Fibroblast of villous mesenchyme (primary cell): ENCODE measurements at regions not wholly inside any gene's neighbourhood (a gene's known extent, or its start where the extent isn't known, plus 50 kb on each side); places are given as distances from the start of the nearest gene placed in this dataset.

Experiments used
- DNase-seq: peaks from one replicate; pipeline ENCODE4 v3.0.0-alpha.2; 2010; ENCODE audit warnings: low read depth
- H3K4me3 ChIP-seq: 2 replicates; pipeline ENCODE4 v1.5.1; 2011; ENCODE audit warnings: low read depth, mild to moderate bottlenecking, low read length
- TF ChIP-seq, protein P1 (sequence below): IDR thresholded peaks from 2 replicates; pipeline ENCODE4 v1.5.1; 2012; ENCODE audit warnings: low read depth, mild to moderate bottlenecking, low read length; ENCODE audit not compliant: insufficient read depth

DNA sequence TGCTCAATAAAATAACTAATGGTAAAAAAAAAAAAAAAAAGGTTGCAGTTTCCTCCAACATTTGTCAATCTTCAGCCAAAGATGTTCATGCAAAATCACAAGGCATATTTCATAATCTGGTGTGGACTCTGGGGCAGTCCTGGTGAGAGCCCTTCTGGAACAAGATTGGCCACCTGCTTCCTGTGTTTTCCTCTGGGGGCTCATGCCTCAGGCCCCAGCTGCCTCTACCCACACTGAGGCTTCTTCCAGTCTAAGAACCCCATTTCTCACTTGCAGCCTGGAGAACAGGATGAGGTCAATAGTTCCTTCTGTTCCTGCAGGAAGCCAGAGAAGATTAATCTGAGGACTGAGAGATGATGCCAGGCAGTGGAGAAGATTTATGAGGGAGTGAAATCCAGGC, 492.6 kb upstream of the BRINP1 start:
- DNase-seq: no peak
- TF ChIP-seq, protein P1, sequence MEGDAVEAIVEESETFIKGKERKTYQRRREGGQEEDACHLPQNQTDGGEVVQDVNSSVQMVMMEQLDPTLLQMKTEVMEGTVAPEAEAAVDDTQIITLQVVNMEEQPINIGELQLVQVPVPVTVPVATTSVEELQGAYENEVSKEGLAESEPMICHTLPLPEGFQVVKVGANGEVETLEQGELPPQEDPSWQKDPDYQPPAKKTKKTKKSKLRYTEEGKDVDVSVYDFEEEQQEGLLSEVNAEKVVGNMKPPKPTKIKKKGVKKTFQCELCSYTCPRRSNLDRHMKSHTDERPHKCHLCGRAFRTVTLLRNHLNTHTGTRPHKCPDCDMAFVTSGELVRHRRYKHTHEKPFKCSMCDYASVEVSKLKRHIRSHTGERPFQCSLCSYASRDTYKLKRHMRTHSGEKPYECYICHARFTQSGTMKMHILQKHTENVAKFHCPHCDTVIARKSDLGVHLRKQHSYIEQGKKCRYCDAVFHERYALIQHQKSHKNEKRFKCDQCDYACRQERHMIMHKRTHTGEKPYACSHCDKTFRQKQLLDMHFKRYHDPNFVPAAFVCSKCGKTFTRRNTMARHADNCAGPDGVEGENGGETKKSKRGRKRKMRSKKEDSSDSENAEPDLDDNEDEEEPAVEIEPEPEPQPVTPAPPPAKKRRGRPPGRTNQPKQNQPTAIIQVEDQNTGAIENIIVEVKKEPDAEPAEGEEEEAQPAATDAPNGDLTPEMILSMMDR: no peak
- no peak overlapping the region for H3K4me3 ChIP-seq

DNA sequence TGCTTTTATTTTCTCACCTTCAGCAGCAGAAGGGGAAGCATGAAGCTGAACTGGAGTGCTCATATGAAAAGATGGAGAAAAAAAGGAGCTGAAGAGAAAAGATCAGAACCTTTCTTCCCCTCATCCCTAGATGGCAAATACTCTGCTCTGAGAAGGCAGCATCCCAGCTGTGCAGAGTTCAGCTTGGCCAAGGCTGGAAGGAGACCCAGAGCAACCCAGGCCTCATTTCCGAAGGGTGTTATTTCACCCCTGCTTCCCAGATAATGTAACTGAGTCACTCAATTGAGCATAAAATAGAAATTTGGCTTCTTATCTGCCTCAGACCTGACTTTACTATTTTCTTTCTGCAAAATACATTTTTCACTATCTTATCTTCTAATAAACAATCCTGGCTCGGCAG, 489.9 kb upstream of the BRINP1 start:
- TF ChIP-seq, protein P1: no peak

DNA sequence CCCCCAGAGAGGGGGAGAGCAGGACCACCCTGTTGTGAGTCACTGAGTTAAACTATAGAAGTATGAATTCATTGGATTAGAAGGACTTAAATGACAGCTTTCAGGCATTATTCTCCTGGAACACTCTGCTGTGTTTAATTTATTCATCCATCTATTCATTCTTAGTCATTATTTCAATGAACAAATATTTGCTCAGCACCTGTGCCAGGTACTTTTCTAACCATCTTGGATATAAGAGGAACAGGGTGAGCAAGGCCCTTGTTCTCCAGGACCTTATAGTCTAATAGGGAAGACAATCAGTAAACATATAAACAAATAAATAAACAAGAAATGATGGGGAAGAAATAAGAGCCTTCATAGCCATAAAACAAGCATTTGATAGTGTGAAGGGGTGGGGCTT, 483.9 kb upstream of the BRINP1 start:
- no peak overlapping the region for H3K4me3 ChIP-seq
- TF ChIP-seq, protein P1: no peak

More for the DNA sequence above, 489.9 kb upstream of the BRINP1 start:
- no peak overlapping the region for H3K4me3 ChIP-seq
- no peak for DNase-seq

GRCh38 chr9:119852390-119852789, 483.2 kb upstream of the BRINP1 start:
- TF ChIP-seq, protein P1: no peak
- no peak overlapping the region for H3K4me3 ChIP-seq
- no peak for DNase-seq

More for the DNA sequence above, 483.9 kb upstream of the BRINP1 start:
- no peak for DNase-seq

GRCh38 chr9:119844431-119844830, 475.2 kb upstream of the BRINP1 start:
- no peak overlapping the region for H3K4me3 ChIP-seq
- DNase-seq: no peak
- TF ChIP-seq, protein P1: no peak

- TF ChIP-seq, protein P1: no peak
- H3K4me3 ChIP-seq: no peak overlapping the region
- no peak for DNase-seq
Observed at GRCh38 chr9:119841016-119841415, 471.8 kb upstream of the BRINP1 start.

DNA sequence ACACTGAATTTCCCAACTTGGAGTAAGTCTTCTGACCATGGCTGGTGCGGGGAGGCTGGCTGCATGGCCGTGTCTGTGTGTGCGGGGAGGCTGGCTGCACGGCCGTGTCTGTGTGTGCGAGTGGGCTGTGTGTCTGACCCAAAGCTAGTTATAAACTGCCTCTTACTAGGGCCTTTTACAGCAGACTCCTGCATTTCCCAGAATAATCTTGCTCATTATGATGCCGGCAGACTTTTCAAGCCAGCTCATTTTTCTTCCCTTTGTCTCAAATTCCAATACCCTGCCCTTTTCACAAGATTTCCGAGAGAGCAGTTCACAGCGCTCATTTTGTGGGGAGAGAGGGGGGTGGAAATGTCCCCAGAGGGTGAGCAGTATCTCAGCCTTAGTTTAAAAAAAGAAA, 470.7 kb upstream of the BRINP1 start:
- H3K4me3 ChIP-seq: no peak overlapping the region
- no peak for DNase-seq
- TF ChIP-seq, protein P1: no peak
